IMR-90 (cell line): ENCODE measurements at regions not wholly inside any gene's neighbourhood (a gene's known extent, or its start where the extent isn't known, plus 50 kb on each side); places are given as distances from the start of the nearest gene placed in this dataset.
A peak's percentile ranks its signal among the peaks of the same experiment; 100 is the strongest.

Experiments used
- ATAC-seq: fragments of 200-7000 bp; cut with Tn5 transposase; 2 replicates; pipeline ENCODE4 v1.9.1; 2020; ENCODE audit warnings: low read depth, mild to moderate bottlenecking, moderate library complexity
- BruUV-seq: library from RNA; stranded (reverse); fragments of 400-500 nt; replicated peaks from 2 replicates; lab custom pipeline; 2021; lab: Mats Ljungman, UMichigan
- CTCF ChIA-PET: fragments of 300-600 bp; formaldehyde crosslinking; extraction: SDS; loops from one replicate; lab custom pipeline; 2021; ENCODE audit warnings: antibody characterized with exemption; lab: Yijun Ruan, JAX
- POLR2A ChIA-PET: fragments of 300-600 bp; sonication (Branson Sonifier 250); formaldehyde crosslinking; loops from one replicate; lab custom pipeline; 2022; ENCODE audit warnings: antibody characterized with exemption; ENCODE audit not compliant: unreplicated experiment; lab: Charles Lee
- DNase-seq: peaks from one replicate; pipeline ENCODE4 v3.0.0; 2013
- H2AFZ ChIP-seq: replicated peaks from 2 replicates; pipeline ENCODE3; 2013; ENCODE audit warnings: low read length, mild to moderate bottlenecking; ENCODE audit not compliant: poor library complexity
- H2AK5ac ChIP-seq: 2 replicates; pipeline ENCODE4 v1.6.1; 2013; ENCODE audit warnings: low read depth, low read length, inconsistent platforms
- H2AK9ac ChIP-seq: replicated peaks from 2 replicates; pipeline ENCODE3; 2013; ENCODE audit warnings: mild to moderate bottlenecking, low read depth, low read length, moderate library complexity; ENCODE audit not compliant: poor library complexity
- H2BK120ac ChIP-seq: 2 replicates; pipeline ENCODE4 v1.6.1; 2013; ENCODE audit warnings: low read depth, low read length, inconsistent platforms
- H2BK15ac ChIP-seq: 3 replicates; pipeline ENCODE4 v1.6.1; 2013; ENCODE audit warnings: low read depth, low read length, inconsistent platforms
- H2BK20ac ChIP-seq: 2 replicates; pipeline ENCODE4 v1.6.1; 2013; ENCODE audit warnings: low read depth, mild to moderate bottlenecking, inconsistent platforms, low read length, moderate library complexity
- H2BK5ac ChIP-seq: 2 replicates; pipeline ENCODE4 v1.6.1; 2013; ENCODE audit warnings: mild to moderate bottlenecking, low read depth, low read length, inconsistent platforms; ENCODE audit not compliant: poor library complexity, severe bottlenecking
- H3K14ac ChIP-seq: replicated peaks from 2 replicates; pipeline ENCODE4 v1.6.1; 2013; ENCODE audit warnings: low read depth, low read length, inconsistent platforms
- H3K18ac ChIP-seq: 2 replicates; pipeline ENCODE4 v1.6.1; 2013; ENCODE audit warnings: low read depth, low read length, control low read depth
- H3K23ac ChIP-seq: 2 replicates; pipeline ENCODE4 v1.6.1; 2013; ENCODE audit warnings: low read depth, low read length, inconsistent platforms
- H3K27ac ChIP-seq: 2 replicates; pipeline ENCODE4 v1.5.1; 2013; ENCODE audit warnings: mild to moderate bottlenecking, control low read depth, low read length; ENCODE audit not compliant: insufficient read depth
- H3K27me3 ChIP-seq: 2 replicates; pipeline ENCODE4 v1.6.1; 2013; ENCODE audit warnings: low read length; ENCODE audit not compliant: control insufficient read depth, insufficient read depth
- H3K36me3 ChIP-seq: 2 replicates; pipeline ENCODE4 v1.6.1; 2013; ENCODE audit warnings: low read length, mixed read lengths; ENCODE audit not compliant: control insufficient read depth, insufficient read depth
- H3K4ac ChIP-seq: 2 replicates; pipeline ENCODE4 v1.6.1; 2013; ENCODE audit warnings: low read depth, low read length, inconsistent platforms
- H3K4me1 ChIP-seq: 2 replicates; pipeline ENCODE4 v1.6.1; 2013; ENCODE audit warnings: low read length, mixed read lengths; ENCODE audit not compliant: control insufficient read depth, insufficient read depth
- H3K4me2 ChIP-seq: 2 replicates; pipeline ENCODE4 v1.6.1; 2013; ENCODE audit warnings: low read depth, mild to moderate bottlenecking, control low read depth, low read length, moderate library complexity
- H3K4me3 ChIP-seq: 2 replicates; pipeline ENCODE4 v1.5.1; 2013; ENCODE audit warnings: low read depth, mild to moderate bottlenecking, control low read depth, low read length, moderate library complexity; ENCODE audit not compliant: insufficient read depth
- H3K56ac ChIP-seq: 2 replicates; pipeline ENCODE4 v1.6.1; 2013; ENCODE audit warnings: low read length, inconsistent platforms; ENCODE audit not compliant: insufficient read depth; ENCODE audit errors: extremely low read depth
- H3K79me1 ChIP-seq, 2 experiments: 2 replicates each; pipeline ENCODE4 v1.6.1; 2013; ENCODE audit warnings: low read length in 2 of 2, inconsistent platforms in 1 of 2, low read depth in 1 of 2
- H3K9ac ChIP-seq: 2 replicates; pipeline ENCODE4 v1.6.1; 2013; ENCODE audit warnings: low read depth, low read length, control low read depth
- H3K9me1 ChIP-seq: 2 replicates; pipeline ENCODE4 v1.6.1; 2013; ENCODE audit warnings: low read length, inconsistent platforms; ENCODE audit not compliant: insufficient read depth
- H3K9me3 ChIP-seq: 2 replicates; pipeline ENCODE4 v1.6.1; 2013; ENCODE audit warnings: low read length; ENCODE audit not compliant: control insufficient read depth, insufficient read depth
- H4K20me1 ChIP-seq: 2 replicates; pipeline ENCODE4 v1.6.1; 2013; ENCODE audit warnings: low read length, inconsistent platforms; ENCODE audit not compliant: insufficient read depth
- H4K5ac ChIP-seq: 2 replicates; pipeline ENCODE4 v1.6.1; 2013; ENCODE audit warnings: mild to moderate bottlenecking, low read depth, low read length, control low read depth
- H4K8ac ChIP-seq, 2 experiments: 2 replicates each; pipeline ENCODE4 v1.6.1; 2013; ENCODE audit warnings: low read depth in 2 of 2, low read length in 2 of 2, control low read depth in 1 of 2, inconsistent platforms in 1 of 2
- H4K91ac ChIP-seq: 2 replicates; pipeline ENCODE4 v1.6.1; 2013; ENCODE audit warnings: low read depth, low read length, inconsistent platforms; ENCODE audit not compliant: insufficient read depth
- BHLHE40 ChIP-seq: fragments of 150-350 bp; IDR thresholded peaks from 2 replicates; pipeline ENCODE4 v1.6.1; 2016; ENCODE audit warnings: mild to moderate bottlenecking, low read depth, low read length
- CEBPB ChIP-seq: IDR thresholded peaks from 2 replicates; pipeline ENCODE4 v1.6.1; 2012; ENCODE audit warnings: low read depth, low read length, improper control_type of control experiment
- CHD1 ChIP-seq: IDR thresholded peaks from 2 replicates; pipeline ENCODE4 v1.6.1; 2012; ENCODE audit warnings: low read depth, low read length, improper control_type of control experiment
- CTCF ChIP-seq: conservative IDR thresholded peaks from 2 replicates; pipeline ENCODE4 v1.5.1; 2012; ENCODE audit warnings: mild to moderate bottlenecking, low read depth, low read length, improper control_type of control experiment
- FOS ChIP-seq: fragments of 150-350 bp; IDR thresholded peaks from 2 replicates; pipeline ENCODE4 v1.6.1; 2016; ENCODE audit warnings: low read depth, low read length
- MAFK ChIP-seq: IDR thresholded peaks from 2 replicates; pipeline ENCODE4 v1.6.1; 2012; ENCODE audit warnings: low read depth, low read length, improper control_type of control experiment
- MAZ ChIP-seq: IDR thresholded peaks from 2 replicates; pipeline ENCODE4 v1.6.1; 2012; ENCODE audit warnings: low read depth, mild to moderate bottlenecking, low read length, improper control_type of control experiment, moderate library complexity, borderline replicate concordance
- MXI1 ChIP-seq: IDR thresholded peaks from 2 replicates; pipeline ENCODE4 v1.6.1; 2012; ENCODE audit warnings: low read depth, mild to moderate bottlenecking, low read length, moderate library complexity, borderline replicate concordance
- NFE2L2 ChIP-seq: fragments of 150-350 bp; IDR thresholded peaks from 2 replicates; pipeline ENCODE4 v1.6.1; 2016; ENCODE audit warnings: low read depth, mild to moderate bottlenecking, low read length
- POLR2A ChIP-seq: IDR thresholded peaks from 2 replicates; pipeline ENCODE4 v1.6.1; 2012; ENCODE audit warnings: mild to moderate bottlenecking, low read depth, low read length
- RAD21 ChIP-seq: IDR thresholded peaks from 2 replicates; pipeline ENCODE4 v1.6.1; 2012; ENCODE audit warnings: low read length, improper control_type of control experiment
- RCOR1 ChIP-seq: IDR thresholded peaks from 2 replicates; pipeline ENCODE4 v1.6.1; 2012; ENCODE audit warnings: mild to moderate bottlenecking, low read length, improper control_type of control experiment; ENCODE audit not compliant: insufficient replicate concordance
- RFX5 ChIP-seq: IDR thresholded peaks from 2 replicates; pipeline ENCODE4 v1.8.0; 2012; ENCODE audit warnings: low read depth, mild to moderate bottlenecking, low read length, moderate library complexity
- SMC3 ChIP-seq: fragments of 150-350 bp; IDR thresholded peaks from 2 replicates; pipeline ENCODE4 v1.6.1; 2016; ENCODE audit warnings: low read depth, mild to moderate bottlenecking, antibody characterized with exemption, low read length, moderate library complexity
- WGBS, 2 experiments: methylation state at CpG; one replicate each; pipeline versions ENCODE4 v1.1.5 to v1.1.7; 2013; ENCODE audit warnings: missing lambda C conversion rate in 2 of 2; ENCODE audit not compliant: insufficient read length in 1 of 2; ENCODE audit errors: extremely low coverage in 2 of 2; 5-methylcytosine and 5-hydroxymethylcytosine counted together
- dilution Hi-C: fragments of 300-500 bp; cut with HindIII; formaldehyde crosslinking; loops from one replicate; pipeline ENCODE4 v1.14.3; 2018; ENCODE audit warnings: low sequenced_read_pairs; ENCODE audit not compliant: unreplicated experiment
- in situ Hi-C: fragments of 300-500 bp; cut with MboI; formaldehyde crosslinking; loops from 3 replicates; pipeline ENCODE4 v1.14.3; 2019; ENCODE audit warnings: low sequenced_read_pairs, inconsistent platforms, mixed read lengths
- intact Hi-C: fragments of 100-400 bp; cut with micrococcal nuclease; formaldehyde crosslinking; loops from 2 replicates; pipeline ENCODE4 v1.10.0; 2022
- TF ChIP-seq, protein P1 (sequence below): fragments of 150-350 bp; IDR thresholded peaks from 2 replicates; pipeline ENCODE4 v1.6.1; 2017; ENCODE audit warnings: mild to moderate bottlenecking, antibody characterized with exemption, low read length, low read depth
- TF ChIP-seq, protein P2 (sequence below): fragments of 150-350 bp; IDR thresholded peaks from 2 replicates; pipeline ENCODE4 v1.6.1; 2016; ENCODE audit warnings: low read depth, mild to moderate bottlenecking, low read length, moderate library complexity, borderline replicate concordance

GRCh38 chr22:27108425-27109114 lies 451.2 kb downstream of the MIAT start:
- no peaks in the 10 kb centered on the region for H3K36me3 ChIP-seq
- H3K18ac ChIP-seq: no peak overlapping the region
- no peak overlapping the region for H4K91ac ChIP-seq
- peak overlapping the region; percentile 4; the same call in 1 of the 2 replicates for H2BK120ac ChIP-seq
- no peaks in the 10 kb centered on the region for H3K79me1 ChIP-seq
- H3K23ac ChIP-seq: no peak overlapping the region
- no peaks in the 10 kb centered on the region for H3K9me3 ChIP-seq
- H2AFZ ChIP-seq: no peak overlapping the region
- intact Hi-C loops (loop anchor here (5.0 kb wide), 2 partner anchors 694 to 899 kb away; partner anchors contain the start of gene MN1), dilution Hi-C loops (no loop called here), in situ Hi-C loops (no loop called here)
- no peak overlapping the region for H3K4me3 ChIP-seq
- no peak overlapping the region for H4K8ac ChIP-seq
- H3K14ac ChIP-seq: no peak overlapping the region
- peaks cover 6% of the 10 kb centered on the region; the same call in 1 of the 2 replicates for H4K20me1 ChIP-seq
- no peak overlapping the region for H2BK15ac ChIP-seq
- H3K56ac ChIP-seq: no peak overlapping the region
- no peak overlapping the region for H2AK9ac ChIP-seq
- ChIA-PET CTCF (no interaction called here), POLR2A (no interaction called here)
- H3K4ac ChIP-seq: peak overlapping the region; percentile 10; the same call in 1 of the 2 replicates
- TF ChIP-seq MXI1: no peak
- TF ChIP-seq RCOR1: no peak
- no peak for TF ChIP-seq FOS
- no peak for TF ChIP-seq CTCF
- TF ChIP-seq, protein P1, sequence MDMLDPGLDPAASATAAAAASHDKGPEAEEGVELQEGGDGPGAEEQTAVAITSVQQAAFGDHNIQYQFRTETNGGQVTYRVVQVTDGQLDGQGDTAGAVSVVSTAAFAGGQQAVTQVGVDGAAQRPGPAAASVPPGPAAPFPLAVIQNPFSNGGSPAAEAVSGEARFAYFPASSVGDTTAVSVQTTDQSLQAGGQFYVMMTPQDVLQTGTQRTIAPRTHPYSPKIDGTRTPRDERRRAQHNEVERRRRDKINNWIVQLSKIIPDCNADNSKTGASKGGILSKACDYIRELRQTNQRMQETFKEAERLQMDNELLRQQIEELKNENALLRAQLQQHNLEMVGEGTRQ: no peak
- TF ChIP-seq RAD21: no peak
- no peak for TF ChIP-seq NFE2L2
- TF ChIP-seq MAFK: no peak
- no peak for TF ChIP-seq RFX5
- TF ChIP-seq POLR2A: no peak
- TF ChIP-seq CEBPB: no peak
- TF ChIP-seq MAZ: no peak
- TF ChIP-seq, protein P2, sequence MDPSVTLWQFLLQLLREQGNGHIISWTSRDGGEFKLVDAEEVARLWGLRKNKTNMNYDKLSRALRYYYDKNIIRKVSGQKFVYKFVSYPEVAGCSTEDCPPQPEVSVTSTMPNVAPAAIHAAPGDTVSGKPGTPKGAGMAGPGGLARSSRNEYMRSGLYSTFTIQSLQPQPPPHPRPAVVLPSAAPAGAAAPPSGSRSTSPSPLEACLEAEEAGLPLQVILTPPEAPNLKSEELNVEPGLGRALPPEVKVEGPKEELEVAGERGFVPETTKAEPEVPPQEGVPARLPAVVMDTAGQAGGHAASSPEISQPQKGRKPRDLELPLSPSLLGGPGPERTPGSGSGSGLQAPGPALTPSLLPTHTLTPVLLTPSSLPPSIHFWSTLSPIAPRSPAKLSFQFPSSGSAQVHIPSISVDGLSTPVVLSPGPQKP: no peak
- no peak for TF ChIP-seq CHD1
- no peak for TF ChIP-seq SMC3
- no peak for TF ChIP-seq BHLHE40
- peak overlapping the region; percentile 9 for H2BK20ac ChIP-seq
- no peak overlapping the region for H4K5ac ChIP-seq
- H3K4me1 ChIP-seq: peaks cover 18% of the 10 kb centered on the region
- DNase-seq (no peak), ATAC-seq (no peak)
- H2BK5ac ChIP-seq: no peak overlapping the region
- peaks cover 25% of the 10 kb centered on the region for H3K9me1 ChIP-seq
- 66% methylated on average over 4 of the region's 20 CpGs; no CpG with 5 or more reads in 1 of the 2 experiments for WGBS, 2 experiments
- H3K9ac ChIP-seq: no peak overlapping the region
- BruUV-seq: no TSS peak
- no peak overlapping the region for H3K4me2 ChIP-seq
- H3K27me3 ChIP-seq: peaks cover 5% of the 10 kb centered on the region
- no peak overlapping the region for H3K27ac ChIP-seq
- 0 out of 2 replicates have a peak overlapping the region, but pooled peaks have one; percentile 5 for H2AK5ac ChIP-seq
